ENCODE measurements at regions not wholly inside any gene's neighbourhood (a gene's known extent, or its start where the extent isn't known, plus 50 kb on each side); places are given as distances from the start of the nearest gene placed in this dataset.

DNA sequence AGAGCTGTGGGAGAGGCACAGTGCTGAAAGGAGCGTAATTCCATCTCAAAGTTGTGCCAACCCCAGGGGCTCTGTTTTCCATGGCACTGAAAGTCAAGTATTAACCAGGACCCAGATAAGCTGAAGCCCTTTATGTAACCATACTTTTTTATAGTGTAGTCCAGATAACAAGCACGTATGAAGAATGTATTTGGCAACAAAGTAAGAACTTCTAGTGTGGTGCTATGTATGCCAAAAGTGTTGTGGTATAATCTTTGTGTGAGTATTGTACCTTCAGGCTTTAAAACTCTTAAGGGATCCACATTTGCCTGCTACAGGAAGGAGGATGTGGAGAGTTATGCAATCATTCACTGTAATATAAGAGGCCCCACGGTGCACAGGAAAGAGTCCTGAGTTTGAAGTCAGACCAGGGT is 129.4 kb downstream of the IBTK start:
- TF ChIP-seq, protein P1, sequence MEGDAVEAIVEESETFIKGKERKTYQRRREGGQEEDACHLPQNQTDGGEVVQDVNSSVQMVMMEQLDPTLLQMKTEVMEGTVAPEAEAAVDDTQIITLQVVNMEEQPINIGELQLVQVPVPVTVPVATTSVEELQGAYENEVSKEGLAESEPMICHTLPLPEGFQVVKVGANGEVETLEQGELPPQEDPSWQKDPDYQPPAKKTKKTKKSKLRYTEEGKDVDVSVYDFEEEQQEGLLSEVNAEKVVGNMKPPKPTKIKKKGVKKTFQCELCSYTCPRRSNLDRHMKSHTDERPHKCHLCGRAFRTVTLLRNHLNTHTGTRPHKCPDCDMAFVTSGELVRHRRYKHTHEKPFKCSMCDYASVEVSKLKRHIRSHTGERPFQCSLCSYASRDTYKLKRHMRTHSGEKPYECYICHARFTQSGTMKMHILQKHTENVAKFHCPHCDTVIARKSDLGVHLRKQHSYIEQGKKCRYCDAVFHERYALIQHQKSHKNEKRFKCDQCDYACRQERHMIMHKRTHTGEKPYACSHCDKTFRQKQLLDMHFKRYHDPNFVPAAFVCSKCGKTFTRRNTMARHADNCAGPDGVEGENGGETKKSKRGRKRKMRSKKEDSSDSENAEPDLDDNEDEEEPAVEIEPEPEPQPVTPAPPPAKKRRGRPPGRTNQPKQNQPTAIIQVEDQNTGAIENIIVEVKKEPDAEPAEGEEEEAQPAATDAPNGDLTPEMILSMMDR (IDR thresholded peaks at IDR 0.05) = no peak
- no peak for TF ChIP-seq POLR2A (IDR thresholded peaks at IDR 0.05)
